Bronchial epithelial cell (primary cell): ENCODE measurements at regions not wholly inside any gene's neighbourhood (a gene's known extent, or its start where the extent isn't known, plus 50 kb on each side); places are given as distances from the start of the nearest gene placed in this dataset.
"Not testable (repeated sequence)": the region's sequence is repeated elsewhere in the genome, so short reads cannot be mapped to it uniquely, and the experiment has no call there.

Experiments
- DNase-seq: peaks from one replicate; pipeline ENCODE4 v3.0.0-alpha.2; 2010; ENCODE audit warnings: low read depth
- FAIRE-seq: peaks from 2 replicates; lab custom pipeline; 2011; peaks lifted over from hg19 to GRCh38; lab: Jason Lieb, UNC
- H3K27me3 ChIP-seq: 2 replicates; pipeline ENCODE4 v1.5.1; 2011; ENCODE audit warnings: low read length; ENCODE audit not compliant: control insufficient read depth, insufficient read depth
- H3K36me3 ChIP-seq: 2 replicates; pipeline ENCODE4 v1.5.1; 2011; ENCODE audit warnings: low read length; ENCODE audit not compliant: control insufficient read depth, insufficient read depth
- H3K4me3 ChIP-seq: 2 replicates; pipeline ENCODE4 v1.5.1; 2011; ENCODE audit warnings: mild to moderate bottlenecking, low read depth, low read length, control low read depth
- CTCF ChIP-seq: IDR thresholded peaks from 2 replicates; pipeline ENCODE4 v1.5.1; 2011; ENCODE audit warnings: mild to moderate bottlenecking, moderate library complexity, low read length, control low read depth, inconsistent platforms; ENCODE audit not compliant: insufficient read depth, severe bottlenecking

GRCh38 chr7:94314413-94315410 is 80.0 kb upstream of the COL1A2 start:
- FAIRE-seq = no peak

GRCh38 chr7:94321138-94321537 is 73.6 kb upstream of the COL1A2 start:
- FAIRE-seq, H3K4me3 ChIP-seq, H3K27me3 ChIP-seq, DNase-seq, H3K36me3 ChIP-seq: not testable (repeated sequence)

More at GRCh38 chr7:94314413-94315410, 80.0 kb upstream of the COL1A2 start:
- H3K36me3 ChIP-seq = no peaks in the 10 kb centered on the region
- no peak for TF ChIP-seq CTCF
- no peak for DNase-seq
- no peak overlapping the region for H3K4me3 ChIP-seq
- H3K27me3 ChIP-seq = no peaks in the 10 kb centered on the region

- TF ChIP-seq CTCF = no peak
- H3K4me3 ChIP-seq = no peak overlapping the region
- FAIRE-seq = no peak
- DNase-seq = no peak
- H3K27me3 ChIP-seq = no peaks in the 10 kb centered on the region
- no peaks in the 10 kb centered on the region for H3K36me3 ChIP-seq
Observed at GRCh38 chr7:94323844-94324243, 70.9 kb upstream of the COL1A2 start.

- no peaks in the 10 kb centered on the region for H3K27me3 ChIP-seq
- FAIRE-seq (no peak), DNase-seq (no peak)
- no peak for TF ChIP-seq CTCF
- no peaks in the 10 kb centered on the region for H3K36me3 ChIP-seq
- H3K4me3 ChIP-seq = no peak overlapping the region
Observed at GRCh38 chr7:94324380-94325121, 70.1 kb upstream of the COL1A2 start.

- FAIRE-seq = no peak
- no peaks in the 10 kb centered on the region for H3K27me3 ChIP-seq
- TF ChIP-seq CTCF = no peak
- DNase-seq = no peak
- H3K36me3 ChIP-seq = no peaks in the 10 kb centered on the region
- no peak overlapping the region for H3K4me3 ChIP-seq
Observed at GRCh38 chr7:94325122-94325475, 69.6 kb upstream of the COL1A2 start.
